Choroid plexus epithelial cell (primary cell): ENCODE measurements at regions not wholly inside any gene's neighbourhood (a gene's known extent, or its start where the extent isn't known, plus 50 kb on each side); places are given as distances from the start of the nearest gene placed in this dataset.

Experiments
- DNase-seq: peaks from one replicate; pipeline ENCODE4 v3.0.0-alpha.2; 2010; ENCODE audit warnings: low read depth
- H3K4me3 ChIP-seq: 2 replicates; pipeline ENCODE4 v1.5.1; 2011; ENCODE audit warnings: low read depth, mild to moderate bottlenecking, control low read depth, low read length, moderate library complexity
- TF ChIP-seq, protein P1 (sequence below): conservative IDR thresholded peaks from 2 replicates; pipeline ENCODE4 v1.5.1; 2011; ENCODE audit warnings: low read depth, mild to moderate bottlenecking, control low read depth, inconsistent platforms, low read length, moderate library complexity

DNA sequence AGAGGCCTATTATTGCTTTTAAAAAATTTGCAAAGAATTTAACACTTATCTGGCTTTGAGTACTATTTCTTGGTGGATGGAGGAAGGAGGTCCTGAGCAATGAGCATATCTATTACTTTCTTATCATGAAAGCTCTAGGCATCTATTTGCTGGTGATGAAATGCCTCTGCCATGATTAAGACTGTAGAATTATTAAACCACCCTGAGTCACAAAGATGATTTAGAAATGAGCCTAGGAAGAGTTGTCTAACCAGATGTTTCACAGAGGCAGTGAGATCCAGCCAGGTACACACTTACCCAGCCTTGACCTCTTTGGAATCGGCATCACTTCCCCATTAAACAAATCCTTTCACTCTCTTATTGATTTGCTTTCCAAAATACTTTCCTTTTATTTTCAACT, 304.4 kb upstream of the KIF2A start:
- DNase-seq, result no peak
- TF ChIP-seq, protein P1, sequence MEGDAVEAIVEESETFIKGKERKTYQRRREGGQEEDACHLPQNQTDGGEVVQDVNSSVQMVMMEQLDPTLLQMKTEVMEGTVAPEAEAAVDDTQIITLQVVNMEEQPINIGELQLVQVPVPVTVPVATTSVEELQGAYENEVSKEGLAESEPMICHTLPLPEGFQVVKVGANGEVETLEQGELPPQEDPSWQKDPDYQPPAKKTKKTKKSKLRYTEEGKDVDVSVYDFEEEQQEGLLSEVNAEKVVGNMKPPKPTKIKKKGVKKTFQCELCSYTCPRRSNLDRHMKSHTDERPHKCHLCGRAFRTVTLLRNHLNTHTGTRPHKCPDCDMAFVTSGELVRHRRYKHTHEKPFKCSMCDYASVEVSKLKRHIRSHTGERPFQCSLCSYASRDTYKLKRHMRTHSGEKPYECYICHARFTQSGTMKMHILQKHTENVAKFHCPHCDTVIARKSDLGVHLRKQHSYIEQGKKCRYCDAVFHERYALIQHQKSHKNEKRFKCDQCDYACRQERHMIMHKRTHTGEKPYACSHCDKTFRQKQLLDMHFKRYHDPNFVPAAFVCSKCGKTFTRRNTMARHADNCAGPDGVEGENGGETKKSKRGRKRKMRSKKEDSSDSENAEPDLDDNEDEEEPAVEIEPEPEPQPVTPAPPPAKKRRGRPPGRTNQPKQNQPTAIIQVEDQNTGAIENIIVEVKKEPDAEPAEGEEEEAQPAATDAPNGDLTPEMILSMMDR, result no peak
- no peak overlapping the region for H3K4me3 ChIP-seq

DNA sequence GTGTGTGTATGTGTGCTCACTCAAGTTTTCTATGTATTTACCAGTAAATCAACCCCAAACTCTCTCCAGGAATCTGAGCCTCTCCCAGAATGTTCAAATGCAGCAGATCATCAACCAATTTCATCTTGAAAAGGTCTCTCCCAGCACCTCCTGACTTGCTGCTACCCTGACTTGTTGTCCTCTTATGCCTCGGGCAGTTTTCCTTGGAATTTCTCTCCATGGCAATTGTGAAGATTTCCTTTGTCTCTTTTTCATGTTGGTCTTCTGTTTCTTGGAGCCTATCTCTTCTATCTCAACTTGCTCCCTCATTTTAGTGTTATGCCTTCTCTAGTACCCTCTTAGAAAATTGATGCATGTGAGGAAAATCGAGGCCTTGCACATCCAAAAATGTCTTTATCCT, 303.6 kb upstream of the KIF2A start:
- TF ChIP-seq, protein P1, result no peak
- no peak for DNase-seq
- no peak overlapping the region for H3K4me3 ChIP-seq

DNA sequence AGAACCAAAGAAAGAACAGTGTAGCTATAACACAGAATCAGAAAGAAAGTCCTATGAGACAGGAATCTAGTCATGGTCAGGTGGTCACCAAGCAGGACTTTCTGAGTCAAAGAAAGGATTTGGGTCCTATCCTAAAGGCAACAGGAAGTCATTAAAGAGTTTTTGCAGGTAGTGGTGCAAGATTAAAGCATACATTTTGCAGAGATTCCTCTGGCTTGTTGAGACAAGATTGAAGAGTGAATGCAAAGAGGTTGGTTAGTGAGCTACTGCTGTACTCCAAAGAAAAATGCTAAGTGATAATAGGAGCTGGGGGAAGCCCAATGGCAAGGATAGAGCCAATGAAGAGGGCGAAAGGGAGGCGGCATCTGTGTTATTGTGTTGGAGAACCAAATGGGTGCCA, 300.5 kb upstream of the KIF2A start:
- TF ChIP-seq, protein P1, result no peak
- DNase-seq, result no peak

GRCh38 chr5:62007457-62007856, 298.5 kb upstream of the KIF2A start:
- no peak for DNase-seq
- TF ChIP-seq, protein P1, result no peak
- H3K4me3 ChIP-seq, result no peak overlapping the region

More for the DNA sequence above, 300.5 kb upstream of the KIF2A start:
- no peak overlapping the region for H3K4me3 ChIP-seq

DNA sequence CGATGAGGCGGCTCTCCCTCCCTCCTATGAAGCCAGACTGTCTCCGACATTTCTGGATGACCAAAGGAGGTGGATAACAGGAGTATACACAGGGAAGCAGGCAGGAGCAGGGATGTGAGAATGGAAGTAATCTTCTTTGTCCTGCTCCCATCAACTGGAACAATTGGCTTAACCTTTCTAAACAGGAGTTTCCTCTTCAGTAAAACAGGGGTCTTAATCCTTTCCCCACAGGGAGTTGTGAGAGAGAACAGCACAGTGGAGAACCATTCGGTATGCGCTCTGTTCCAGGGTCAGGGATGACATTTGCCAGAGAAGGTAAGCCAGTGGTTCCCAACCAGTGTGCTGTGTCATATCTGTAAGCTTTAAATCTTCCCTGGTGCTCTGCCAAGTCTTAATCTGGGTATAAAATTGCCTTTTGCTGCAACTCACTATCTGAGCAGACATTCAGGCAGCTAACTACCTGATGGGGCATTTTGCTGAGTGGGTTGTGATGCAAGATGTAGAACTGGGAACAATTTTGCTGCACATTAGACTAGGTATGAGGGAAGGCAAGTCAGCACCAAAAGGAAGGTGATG, 294.8 kb upstream of the KIF2A start:
- no peak for DNase-seq
- TF ChIP-seq, protein P1, result no peak

DNA sequence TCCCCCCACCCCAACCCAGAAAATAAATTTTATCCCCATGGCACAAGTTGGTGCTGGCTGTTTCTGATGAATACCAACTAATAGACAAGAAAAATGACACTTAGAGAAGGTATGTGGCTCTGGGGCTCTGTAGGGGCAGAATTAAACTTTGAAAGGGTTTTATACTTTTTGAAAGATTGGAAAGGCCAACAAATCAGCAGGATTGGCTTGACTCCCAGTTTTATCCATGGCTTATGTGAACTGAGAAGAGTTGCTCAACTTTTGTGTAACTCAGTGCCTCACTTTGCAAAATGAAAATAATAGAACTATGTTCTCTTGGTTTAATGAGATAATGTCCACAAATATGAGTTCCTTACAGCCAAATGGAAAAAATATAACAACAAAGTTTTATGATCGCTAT, 288.9 kb upstream of the KIF2A start:
- H3K4me3 ChIP-seq, result no peak overlapping the region
- peak; percentile 17 for DNase-seq
- TF ChIP-seq, protein P1, result no peak

More for the DNA sequence above, 294.8 kb upstream of the KIF2A start:
- H3K4me3 ChIP-seq, result no peak overlapping the region

DNA sequence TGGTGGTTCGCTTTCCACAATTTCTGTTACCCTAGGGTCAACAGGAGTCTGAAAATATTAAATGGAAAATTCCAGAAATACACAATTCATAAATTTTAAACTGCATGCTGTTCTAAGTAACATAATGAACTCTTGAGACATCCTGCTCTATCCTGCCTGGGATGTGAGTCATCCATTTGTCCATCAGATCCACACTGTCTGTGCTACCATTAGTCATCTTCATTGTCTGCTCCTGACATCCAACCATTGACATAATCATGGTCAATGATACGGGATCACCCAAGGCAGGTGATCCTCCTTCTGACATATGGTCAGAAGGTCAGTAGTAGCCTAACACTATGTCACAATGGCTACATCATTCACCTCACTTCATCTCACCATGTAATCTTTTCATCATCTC, 276.7 kb upstream of the KIF2A start:
- H3K4me3 ChIP-seq, result no peak overlapping the region
- DNase-seq, result peak; percentile 32
- TF ChIP-seq, protein P1, result no peak
